SK-N-SH (cell line): ENCODE measurements at regions not wholly inside any gene's neighbourhood (a gene's known extent, or its start where the extent isn't known, plus 50 kb on each side); places are given as distances from the start of the nearest gene placed in this dataset.

ENCODE experiments used
- CTCF ChIP-seq: fragments of 200-600 bp; sonication (generic); IDR thresholded peaks from 2 replicates; pipeline ENCODE4 v1.6.1; 2017; ENCODE audit warnings: antibody characterized with exemption, mild to moderate bottlenecking, moderate library complexity
- EZH2phosphoT487 ChIP-seq: fragments of 200-600 bp; sonication (generic); IDR thresholded peaks from 2 replicates; pipeline ENCODE4 v1.6.1; 2017; ENCODE audit warnings: low read depth, mixed run types, mild to moderate bottlenecking, antibody characterized with exemption, moderate library complexity, borderline replicate concordance
- JUND ChIP-seq: IDR thresholded peaks from 2 replicates; pipeline ENCODE4 v1.4.0; 2012
- MAX ChIP-seq: IDR thresholded peaks from 2 replicates; pipeline ENCODE4 v1.4.0; 2012; ENCODE audit warnings: low read depth
- POLR2AphosphoS5 ChIP-seq: IDR thresholded peaks from 2 replicates; pipeline ENCODE4 v1.6.1; 2012; ENCODE audit warnings: low read depth, low read length
- RFX5 ChIP-seq: IDR thresholded peaks from 2 replicates; pipeline ENCODE4 v1.6.1; 2012; ENCODE audit warnings: mild to moderate bottlenecking, improper control_type of control experiment, low read length
- SIN3A ChIP-seq: IDR thresholded peaks from 2 replicates; pipeline ENCODE4 v1.6.1; 2012; ENCODE audit warnings: low read depth, mild to moderate bottlenecking, low read length, moderate library complexity, borderline replicate concordance
- TCF12 ChIP-seq: IDR thresholded peaks from 2 replicates; pipeline ENCODE4 v1.4.0; 2012

DNA sequence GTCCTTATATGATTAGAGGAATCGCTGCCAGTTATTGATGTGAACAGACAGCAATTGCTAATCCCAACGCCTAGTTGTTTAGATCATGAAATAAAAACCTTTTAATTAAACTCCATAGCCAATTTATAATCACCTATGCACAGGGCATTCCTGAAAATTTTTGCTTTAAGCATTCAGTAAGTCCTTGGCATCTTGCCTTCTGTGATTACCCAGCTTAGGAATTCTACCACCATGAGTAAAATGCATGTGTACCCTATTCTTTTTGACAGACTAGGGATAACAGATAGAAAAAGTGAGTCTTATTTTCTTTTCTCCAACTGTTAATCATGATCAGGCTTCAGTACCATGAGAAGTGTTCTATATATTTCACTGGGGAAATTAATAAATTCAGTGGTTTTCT is 995.3 kb upstream of the GRIA3 start:
- TF ChIP-seq SIN3A (no peak), CTCF (no peak), TCF12 (no peak), MAX (no peak), EZH2phosphoT487 (no peak), JUND (no peak), POLR2AphosphoS5 (no peak), RFX5 (no peak)
